GM19023 (cell line): ENCODE measurements at regions not wholly inside any gene's neighbourhood (a gene's known extent, or its start where the extent isn't known, plus 50 kb on each side); places are given as distances from the start of the nearest gene placed in this dataset.
"Not testable (repeated sequence)": the region's sequence is repeated elsewhere in the genome, so short reads cannot be mapped to it uniquely, and the experiment has no call there.

Source experiments
- ATAC-seq: cut with Tn5 transposase; IDR thresholded peaks from one replicate; pipeline ENCODE4 v1.9.1; 2021; ENCODE audit warnings: mild to moderate bottlenecking, moderate library complexity; ENCODE audit not compliant: unreplicated experiment

- ATAC-seq: no peak
These were observed 985.4 kb downstream of the TMEM121 start for GRCh38 chr14:106511800-106512198.

GRCh38 chr14:106513302-106513701, 986.9 kb downstream of the TMEM121 start:
- no peak for ATAC-seq

- no peak for ATAC-seq
These were observed 991.9 kb downstream of the TMEM121 start for GRCh38 chr14:106518054-106518943.

GRCh38 chr14:106522118-106522517, 995.7 kb downstream of the TMEM121 start:
- ATAC-seq: not testable (repeated sequence)

GRCh38 chr14:106522990-106523389, 996.6 kb downstream of the TMEM121 start:
- ATAC-seq: no peak

GRCh38 chr14:106528717-106529116, 1002.3 kb downstream of the TMEM121 start:
- no peak for ATAC-seq

GRCh38 chr14:106530031-106530422, 1003.6 kb downstream of the TMEM121 start:
- no peak for ATAC-seq

GRCh38 chr14:106530423-106531107, 1004.2 kb downstream of the TMEM121 start:
- no peak for ATAC-seq

GRCh38 chr14:106537597-106537996, 1011.2 kb downstream of the TMEM121 start:
- not testable (repeated sequence) for ATAC-seq

GRCh38 chr14:106538201-106538600, 1011.8 kb downstream of the TMEM121 start:
- no peak for ATAC-seq

GRCh38 chr14:106547735-106548434, 1021.5 kb downstream of the TMEM121 start:
- ATAC-seq: no peak

- no peak for ATAC-seq
These were observed 1022.7 kb downstream of the TMEM121 start for GRCh38 chr14:106549064-106549463.

- no peak for ATAC-seq
These were observed 1024.9 kb downstream of the TMEM121 start for GRCh38 chr14:106551265-106551664.

GRCh38 chr14:106556211-106556610, 1029.8 kb downstream of the TMEM121 start:
- not testable (repeated sequence) for ATAC-seq

GRCh38 chr14:106556665-106557289, 1030.4 kb downstream of the TMEM121 start:
- no peak for ATAC-seq

GRCh38 chr14:106562451-106562850, 1036.1 kb downstream of the TMEM121 start:
- ATAC-seq: no peak

GRCh38 chr14:106564058-106564643, 1037.8 kb downstream of the TMEM121 start:
- ATAC-seq: no peak

- ATAC-seq: no peak
These were observed 1052.1 kb downstream of the TMEM121 start for GRCh38 chr14:106578481-106578880.

- no peak for ATAC-seq
These were observed 1052.7 kb downstream of the TMEM121 start for GRCh38 chr14:106579084-106579483.

GRCh38 chr14:106585692-106586091, 1059.3 kb downstream of the TMEM121 start:
- ATAC-seq: no peak
